ENCODE measurements at regions not wholly inside any gene's neighbourhood (a gene's known extent, or its start where the extent isn't known, plus 50 kb on each side); places are given as distances from the start of the nearest gene placed in this dataset.

GRCh38 chr4:111187108-111187507, 564.2 kb upstream of the PITX2 start:
- DNase-seq: no peak

- DNase-seq: no peak
Measured at GRCh38 chr4:111198446-111198845, 575.6 kb upstream of the PITX2 start.

GRCh38 chr4:111204797-111205196, 581.9 kb upstream of the PITX2 start:
- no peak for DNase-seq

GRCh38 chr4:111208970-111209369, 586.1 kb upstream of the PITX2 start:
- no peak for DNase-seq

- DNase-seq: no peak
Measured at GRCh38 chr4:111209706-111210105, 586.8 kb upstream of the PITX2 start.

- no peak for DNase-seq
Measured at GRCh38 chr4:111210595-111210994, 587.7 kb upstream of the PITX2 start.

- DNase-seq: no peak
Measured at GRCh38 chr4:111213531-111213930, 590.7 kb upstream of the PITX2 start.

GRCh38 chr4:111214371-111214770, 591.5 kb upstream of the PITX2 start:
- no peak for DNase-seq

- no peak for DNase-seq
Measured at GRCh38 chr4:111215755-111216154, 592.9 kb upstream of the PITX2 start.

GRCh38 chr4:111216791-111217190, 593.9 kb upstream of the PITX2 start:
- DNase-seq: no peak

- no peak for DNase-seq
Measured at GRCh38 chr4:111221371-111221770, 598.5 kb upstream of the PITX2 start.

- DNase-seq: no peak
Measured at GRCh38 chr4:111228396-111228795, 605.5 kb upstream of the PITX2 start.

- no peak for DNase-seq
Measured at GRCh38 chr4:111228874-111229273, 606.0 kb upstream of the PITX2 start.

GRCh38 chr4:111230265-111230664, 607.4 kb upstream of the PITX2 start:
- DNase-seq: no peak

- DNase-seq: no peak
Measured at GRCh38 chr4:111231281-111231680, 608.4 kb upstream of the PITX2 start.

GRCh38 chr4:111234939-111235338, 612.1 kb upstream of the PITX2 start:
- no peak for DNase-seq

GRCh38 chr4:111263836-111264235, 641.0 kb upstream of the PITX2 start:
- DNase-seq: no peak

- no peak for DNase-seq
Measured at GRCh38 chr4:111266937-111267336, 644.1 kb upstream of the PITX2 start.

- no peak for DNase-seq
Measured at GRCh38 chr4:111267786-111268185, 644.9 kb upstream of the PITX2 start.

GRCh38 chr4:111268769-111269414, 646.0 kb upstream of the PITX2 start:
- no peak for DNase-seq

GRCh38 chr4:111269439-111269838, 646.6 kb upstream of the PITX2 start:
- DNase-seq: no peak

GRCh38 chr4:111274060-111274459, 651.2 kb upstream of the PITX2 start:
- no peak for DNase-seq

GRCh38 chr4:111274486-111274885, 651.6 kb upstream of the PITX2 start:
- no peak for DNase-seq

- DNase-seq: no peak
Measured at GRCh38 chr4:111281219-111281618, 658.3 kb upstream of the PITX2 start.

GRCh38 chr4:111282035-111282434, 659.2 kb upstream of the PITX2 start:
- DNase-seq: no peak
